Fibroblast of the aortic adventitia (primary cell): ENCODE measurements at regions not wholly inside any gene's neighbourhood (a gene's known extent, or its start where the extent isn't known, plus 50 kb on each side); places are given as distances from the start of the nearest gene placed in this dataset.

Source experiments
- DNase-seq: peaks from one replicate; pipeline ENCODE4 v3.0.0-alpha.2; 2010; ENCODE audit warnings: low read depth
- H3K4me3 ChIP-seq: 2 replicates; pipeline ENCODE4 v1.5.1; 2011; ENCODE audit warnings: low read depth, mild to moderate bottlenecking, control low read depth, low read length, moderate library complexity
- TF ChIP-seq, protein P1 (sequence below): IDR thresholded peaks from 2 replicates; pipeline ENCODE4 v1.5.1; 2011; ENCODE audit warnings: mild to moderate bottlenecking, low read length, control low read depth, inconsistent platforms; ENCODE audit not compliant: insufficient read depth

DNA sequence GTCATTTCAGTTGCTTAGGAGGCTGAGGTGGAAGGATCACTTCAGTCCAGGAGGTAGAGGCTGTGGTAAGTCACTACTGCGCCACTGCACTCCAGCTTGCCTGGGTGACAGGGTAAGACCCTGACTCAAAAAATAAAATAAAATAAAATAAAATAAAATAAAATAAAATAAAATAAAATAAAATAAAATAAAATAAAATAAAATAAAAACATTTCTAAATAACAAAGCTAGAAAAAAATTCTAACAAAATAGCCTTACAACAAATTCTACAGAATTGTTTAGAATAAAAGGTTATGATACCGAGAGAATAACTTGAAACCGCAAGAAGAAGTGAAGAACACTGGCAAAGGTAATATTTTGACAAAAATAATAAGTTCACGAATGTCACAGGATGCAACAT, 794.3 kb downstream of the NR2F2 start:
- TF ChIP-seq, protein P1, sequence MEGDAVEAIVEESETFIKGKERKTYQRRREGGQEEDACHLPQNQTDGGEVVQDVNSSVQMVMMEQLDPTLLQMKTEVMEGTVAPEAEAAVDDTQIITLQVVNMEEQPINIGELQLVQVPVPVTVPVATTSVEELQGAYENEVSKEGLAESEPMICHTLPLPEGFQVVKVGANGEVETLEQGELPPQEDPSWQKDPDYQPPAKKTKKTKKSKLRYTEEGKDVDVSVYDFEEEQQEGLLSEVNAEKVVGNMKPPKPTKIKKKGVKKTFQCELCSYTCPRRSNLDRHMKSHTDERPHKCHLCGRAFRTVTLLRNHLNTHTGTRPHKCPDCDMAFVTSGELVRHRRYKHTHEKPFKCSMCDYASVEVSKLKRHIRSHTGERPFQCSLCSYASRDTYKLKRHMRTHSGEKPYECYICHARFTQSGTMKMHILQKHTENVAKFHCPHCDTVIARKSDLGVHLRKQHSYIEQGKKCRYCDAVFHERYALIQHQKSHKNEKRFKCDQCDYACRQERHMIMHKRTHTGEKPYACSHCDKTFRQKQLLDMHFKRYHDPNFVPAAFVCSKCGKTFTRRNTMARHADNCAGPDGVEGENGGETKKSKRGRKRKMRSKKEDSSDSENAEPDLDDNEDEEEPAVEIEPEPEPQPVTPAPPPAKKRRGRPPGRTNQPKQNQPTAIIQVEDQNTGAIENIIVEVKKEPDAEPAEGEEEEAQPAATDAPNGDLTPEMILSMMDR: no peak
- DNase-seq: no peak
- no peak overlapping the region for H3K4me3 ChIP-seq

DNA sequence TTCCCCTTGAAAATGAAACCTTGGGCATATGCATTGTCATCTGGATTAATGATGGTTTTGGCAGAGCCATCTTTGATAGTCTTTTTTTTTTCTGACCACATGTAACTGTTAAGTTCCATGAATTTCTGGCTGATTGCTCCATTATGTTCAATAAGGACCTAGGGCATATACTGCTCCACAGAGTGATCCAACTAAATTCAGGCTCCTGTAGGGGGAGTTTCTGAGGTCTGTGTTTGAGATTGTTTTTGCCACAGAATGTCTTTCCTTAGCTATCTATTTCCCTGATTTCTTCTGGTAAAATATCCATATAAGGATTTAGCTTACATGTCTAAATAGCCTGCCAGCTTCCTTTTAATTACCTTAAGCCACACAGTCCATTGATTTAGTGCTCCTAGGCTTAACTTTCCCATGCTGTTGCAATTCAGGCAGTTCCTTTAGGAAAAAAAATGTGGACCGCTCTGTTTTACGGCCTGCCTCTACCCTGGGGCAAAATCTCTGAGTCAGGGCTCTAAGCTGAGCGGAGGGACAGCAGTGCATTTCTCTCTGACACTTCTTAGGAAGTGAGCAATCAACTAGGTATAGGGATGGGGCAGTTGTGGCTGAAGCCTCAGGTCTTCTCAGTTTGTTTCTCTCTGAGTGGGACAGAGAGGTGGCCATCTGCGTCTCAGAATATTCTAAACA, 796.2 kb downstream of the NR2F2 start:
- no peak for DNase-seq
- H3K4me3 ChIP-seq: no peak overlapping the region
- TF ChIP-seq, protein P1: no peak

DNA sequence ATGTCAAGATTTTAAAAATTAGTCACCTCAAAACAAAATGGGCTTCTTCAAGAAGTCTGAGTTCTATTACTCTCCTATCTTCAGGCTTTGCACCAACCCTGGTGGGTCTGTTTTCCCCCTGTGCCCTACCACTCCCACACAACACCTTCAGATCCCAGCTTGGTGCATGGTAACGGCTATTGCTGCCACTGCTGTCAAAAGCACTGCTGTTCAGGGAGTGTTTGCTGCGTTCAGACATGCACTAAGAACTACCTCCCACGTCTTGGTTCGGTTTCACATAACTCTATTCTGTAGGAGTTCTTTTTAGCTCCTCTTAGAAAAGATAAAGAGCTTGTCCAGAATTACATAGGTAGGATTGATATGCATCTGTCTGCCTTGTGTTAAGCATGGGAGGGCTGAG, 799.2 kb downstream of the NR2F2 start:
- TF ChIP-seq, protein P1: no peak
- DNase-seq: no peak
- no peak overlapping the region for H3K4me3 ChIP-seq

DNA sequence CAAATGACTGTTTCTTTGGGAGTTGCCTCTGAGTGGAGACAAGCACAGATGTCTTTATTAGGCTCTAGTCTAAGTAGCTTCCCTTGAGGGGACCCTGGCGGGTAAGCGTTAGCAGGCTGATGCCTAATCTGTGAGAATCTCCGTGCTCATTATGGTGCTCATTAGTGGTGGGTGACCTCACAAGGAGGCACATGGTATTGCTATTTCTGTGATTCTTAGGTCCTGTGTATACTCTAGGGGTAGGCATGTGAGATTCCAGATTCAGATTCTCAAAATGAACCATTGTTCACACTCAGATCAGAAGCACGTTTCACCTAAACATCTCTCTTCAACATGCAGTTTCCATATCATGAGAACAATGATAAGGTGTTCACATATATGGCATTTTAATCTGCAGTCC, 809.7 kb downstream of the NR2F2 start:
- no peak for DNase-seq
- no peak overlapping the region for H3K4me3 ChIP-seq
- TF ChIP-seq, protein P1: no peak

DNA sequence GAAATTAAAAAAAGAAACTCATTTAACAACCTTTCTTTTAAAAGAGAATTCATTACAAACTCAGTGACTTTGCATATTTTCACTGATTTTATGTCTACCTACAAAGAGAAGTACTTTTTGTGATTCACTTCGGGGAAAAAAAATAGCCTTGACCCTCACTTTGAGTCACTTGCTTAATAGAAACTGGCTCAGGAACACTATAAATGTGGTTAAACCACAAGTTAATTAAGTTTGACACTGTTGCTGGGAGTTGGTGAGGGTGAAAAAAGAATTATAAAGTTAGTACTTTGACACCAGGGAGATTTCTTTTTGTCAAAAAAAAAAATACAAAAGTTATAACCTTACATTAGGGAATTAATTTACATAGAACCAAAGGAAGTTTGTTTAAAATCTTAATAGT, 810.9 kb downstream of the NR2F2 start:
- TF ChIP-seq, protein P1: no peak
- DNase-seq: no peak
- no peak overlapping the region for H3K4me3 ChIP-seq

DNA sequence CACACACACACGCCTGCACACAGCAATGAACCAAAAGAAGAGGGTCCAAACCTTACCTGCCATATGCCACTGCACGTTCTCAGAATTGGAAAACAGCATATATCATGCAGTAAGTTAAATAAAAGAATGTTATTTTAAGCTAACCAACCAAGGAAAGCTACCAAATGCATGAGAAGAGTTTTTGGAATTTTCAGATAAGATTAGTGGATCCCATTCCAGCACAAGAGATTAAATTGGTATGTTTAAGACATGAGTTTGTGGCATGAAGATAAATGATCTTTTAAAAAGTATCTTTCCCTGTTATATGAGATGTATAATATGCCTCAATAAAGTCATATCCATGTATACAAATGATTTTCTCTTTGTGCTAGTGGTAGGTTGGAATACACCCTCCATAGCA, 811.4 kb downstream of the NR2F2 start:
- TF ChIP-seq, protein P1: no peak
- no peak for DNase-seq
- H3K4me3 ChIP-seq: no peak overlapping the region
